KMS-11 (cell line): ENCODE measurements at regions not wholly inside any gene's neighbourhood (a gene's known extent, or its start where the extent isn't known, plus 50 kb on each side); places are given as distances from the start of the nearest gene placed in this dataset.

ENCODE experiments used
- H2AFZ ChIP-seq: fragments of 200-600 bp; sonication (generic); 2 replicates; pipeline ENCODE4 v1.6.1; 2016; ENCODE audit warnings: antibody characterized with exemption, mixed run types, low read depth
- H3K27ac ChIP-seq: fragments of 200-600 bp; sonication (generic); 2 replicates; pipeline ENCODE4 v1.6.1; 2016; ENCODE audit warnings: mild to moderate bottlenecking, mixed run types
- H3K27me3 ChIP-seq: fragments of 200-600 bp; sonication (generic); 2 replicates; pipeline ENCODE4 v1.6.1; 2017; ENCODE audit warnings: mild to moderate bottlenecking, low read depth, mixed run types, moderate library complexity; ENCODE audit not compliant: insufficient read depth
- H3K36me3 ChIP-seq: fragments of 200-600 bp; sonication (generic); 2 replicates; pipeline ENCODE4 v1.6.1; 2017; ENCODE audit warnings: mild to moderate bottlenecking, mixed run types; ENCODE audit not compliant: insufficient read depth
- H3K4me1 ChIP-seq: fragments of 200-600 bp; sonication (generic); 2 replicates; pipeline ENCODE4 v1.6.1; 2016; ENCODE audit warnings: mild to moderate bottlenecking, low read depth, mixed run types; ENCODE audit not compliant: poor library complexity, severe bottlenecking
- H3K4me2 ChIP-seq: fragments of 200-600 bp; sonication (generic); 2 replicates; pipeline ENCODE4 v1.7.0; 2016; ENCODE audit warnings: mild to moderate bottlenecking, mixed run types
- H3K4me3 ChIP-seq: fragments of 200-600 bp; sonication (generic); IDR thresholded peaks from 2 replicates; pipeline ENCODE4 v1.6.1; 2017; ENCODE audit warnings: low read depth, low read length, mixed read lengths; ENCODE audit not compliant: insufficient read depth
- H3K79me2 ChIP-seq: fragments of 200-600 bp; sonication (generic); 2 replicates; pipeline ENCODE4 v1.6.1; 2016; ENCODE audit warnings: low read depth, mixed run types; ENCODE audit not compliant: insufficient read depth
- H3K9ac ChIP-seq: fragments of 200-600 bp; sonication (generic); 2 replicates; pipeline ENCODE4 v1.6.1; 2016; ENCODE audit warnings: mild to moderate bottlenecking, mixed run types
- H4K20me1 ChIP-seq: fragments of 200-600 bp; sonication (generic); 2 replicates; pipeline ENCODE4 v1.6.1; 2016; ENCODE audit warnings: mild to moderate bottlenecking, mixed run types; ENCODE audit not compliant: insufficient read depth
- TF ChIP-seq, protein P1 (sequence below): fragments of 200-600 bp; sonication (generic); conservative IDR thresholded peaks from 2 replicates; pipeline ENCODE4 v1.6.1; 2017; ENCODE audit warnings: low read depth, mild to moderate bottlenecking, antibody characterized with exemption, low read length, moderate library complexity, mixed read lengths

DNA sequence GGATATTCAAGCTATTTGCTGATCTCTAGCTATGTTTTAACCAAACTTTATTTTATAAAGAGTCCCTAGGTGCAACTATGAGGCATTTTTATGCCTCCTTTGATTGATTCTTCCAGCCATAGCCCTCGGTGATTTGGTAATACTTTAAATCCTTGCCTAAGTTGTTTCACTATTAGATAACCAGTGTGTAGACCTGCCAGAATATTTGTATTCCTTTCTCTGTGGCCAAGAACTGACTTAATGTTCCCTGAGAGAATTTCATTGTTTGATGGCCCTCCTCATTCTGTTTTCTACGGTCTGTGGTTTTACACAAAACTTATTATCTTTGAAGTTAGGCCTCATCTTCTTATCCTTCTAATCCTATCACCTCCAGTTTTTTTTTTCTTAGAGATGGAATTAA is 109.7 kb upstream of the MDGA2 start:
- Histone ChIP-seq H3K4me3 (no peak overlapping the region), H3K9ac (no peak overlapping the region), H2AFZ (no peak overlapping the region), H3K4me1 (peaks cover 12% of the 10 kb centered on the region), H3K27me3 (no peaks in the 10 kb centered on the region), H3K79me2 (no peaks in the 10 kb centered on the region), H3K4me2 (no peak overlapping the region), H4K20me1 (no peaks in the 10 kb centered on the region), H3K36me3 (no peaks in the 10 kb centered on the region), H3K27ac (no peak overlapping the region)
- TF ChIP-seq, protein P1, sequence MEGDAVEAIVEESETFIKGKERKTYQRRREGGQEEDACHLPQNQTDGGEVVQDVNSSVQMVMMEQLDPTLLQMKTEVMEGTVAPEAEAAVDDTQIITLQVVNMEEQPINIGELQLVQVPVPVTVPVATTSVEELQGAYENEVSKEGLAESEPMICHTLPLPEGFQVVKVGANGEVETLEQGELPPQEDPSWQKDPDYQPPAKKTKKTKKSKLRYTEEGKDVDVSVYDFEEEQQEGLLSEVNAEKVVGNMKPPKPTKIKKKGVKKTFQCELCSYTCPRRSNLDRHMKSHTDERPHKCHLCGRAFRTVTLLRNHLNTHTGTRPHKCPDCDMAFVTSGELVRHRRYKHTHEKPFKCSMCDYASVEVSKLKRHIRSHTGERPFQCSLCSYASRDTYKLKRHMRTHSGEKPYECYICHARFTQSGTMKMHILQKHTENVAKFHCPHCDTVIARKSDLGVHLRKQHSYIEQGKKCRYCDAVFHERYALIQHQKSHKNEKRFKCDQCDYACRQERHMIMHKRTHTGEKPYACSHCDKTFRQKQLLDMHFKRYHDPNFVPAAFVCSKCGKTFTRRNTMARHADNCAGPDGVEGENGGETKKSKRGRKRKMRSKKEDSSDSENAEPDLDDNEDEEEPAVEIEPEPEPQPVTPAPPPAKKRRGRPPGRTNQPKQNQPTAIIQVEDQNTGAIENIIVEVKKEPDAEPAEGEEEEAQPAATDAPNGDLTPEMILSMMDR: no peak

DNA sequence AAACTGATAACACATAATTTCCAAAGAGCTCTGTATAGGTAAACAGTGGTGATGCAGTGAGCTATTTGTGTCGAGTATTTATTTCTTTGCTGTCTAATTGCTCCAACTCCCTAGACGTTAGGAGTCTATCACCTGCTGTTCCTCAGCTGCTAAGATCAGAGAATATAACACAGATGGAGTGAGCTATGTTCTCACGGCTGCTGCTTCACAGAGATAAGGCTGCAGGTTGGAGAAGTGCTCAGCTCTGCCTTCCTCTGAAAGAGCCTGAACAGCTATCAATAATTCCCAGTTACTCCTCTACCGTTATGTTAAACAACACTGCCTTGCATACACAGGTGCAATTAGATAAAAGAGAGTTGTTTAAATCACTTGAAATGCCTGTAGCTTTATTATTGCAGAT is 103.2 kb upstream of the MDGA2 start:
- Histone ChIP-seq H4K20me1 (no peaks in the 10 kb centered on the region), H3K4me1 (no peaks in the 10 kb centered on the region), H3K4me2 (no peak overlapping the region), H3K4me3 (no peak overlapping the region), H3K27ac (no peak overlapping the region), H3K79me2 (no peaks in the 10 kb centered on the region), H2AFZ (no peak overlapping the region), H3K36me3 (no peaks in the 10 kb centered on the region), H3K9ac (no peak overlapping the region), H3K27me3 (no peaks in the 10 kb centered on the region)
- TF ChIP-seq, protein P1: no peak

DNA sequence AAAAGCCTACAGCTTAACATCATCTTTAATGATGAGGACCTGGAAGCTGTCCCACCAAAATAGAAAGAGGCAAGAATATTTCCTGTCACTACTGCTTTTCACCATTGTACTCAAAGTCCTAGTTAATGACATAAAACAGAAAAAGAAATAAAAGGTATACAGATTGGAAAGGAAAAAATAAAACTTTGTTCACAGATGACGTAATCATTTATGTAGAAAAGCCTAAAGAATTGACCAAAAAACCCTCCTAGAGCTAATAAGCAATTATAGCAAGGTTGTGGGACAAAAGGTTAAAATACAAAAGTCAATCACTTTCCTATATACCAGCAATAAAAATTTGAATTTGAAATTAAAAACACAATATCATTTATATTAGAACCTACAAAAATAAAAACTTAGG is 97.2 kb upstream of the MDGA2 start:
- Histone ChIP-seq H4K20me1 (no peaks in the 10 kb centered on the region), H3K9ac (no peak overlapping the region)

DNA sequence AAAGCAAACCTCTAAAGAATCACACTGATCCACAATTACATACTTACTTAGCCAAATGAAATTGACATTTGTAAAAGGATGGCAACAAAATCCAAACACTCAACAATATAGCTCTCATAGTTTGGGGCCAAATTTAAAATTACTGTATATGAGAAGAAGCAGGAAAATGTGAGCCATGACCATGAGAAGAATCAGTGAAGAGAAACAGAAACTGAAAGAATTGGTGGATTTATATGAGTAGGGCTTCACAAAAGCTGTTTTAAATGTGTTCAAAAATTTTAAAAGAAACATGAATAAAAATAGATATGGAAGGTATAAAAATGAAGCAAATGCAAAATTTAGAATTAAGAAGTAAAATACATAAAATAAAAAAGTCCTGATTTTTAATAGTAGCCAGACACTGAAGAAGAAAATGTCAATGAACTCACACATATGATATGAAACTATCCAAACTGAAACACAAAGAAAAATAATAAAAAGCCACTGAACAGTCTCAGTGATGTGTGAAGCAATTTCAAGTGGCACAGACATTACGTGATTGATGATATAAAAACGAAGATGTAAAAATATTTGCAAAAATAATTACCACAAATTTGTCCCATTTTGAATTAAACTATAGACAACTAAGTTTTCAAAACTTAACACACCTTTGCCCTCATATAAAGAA is 87.9 kb upstream of the MDGA2 start:
- Histone ChIP-seq H3K9ac (no peak overlapping the region), H3K27me3 (no peaks in the 10 kb centered on the region), H2AFZ (peak overlapping the region; percentile 25), H3K4me2 (peak overlapping the region; percentile 53; the same call in 1 of the 2 replicates), H3K4me1 (peaks cover 10% of the 10 kb centered on the region), H3K36me3 (no peaks in the 10 kb centered on the region), H3K79me2 (no peaks in the 10 kb centered on the region), H3K27ac (peak overlapping the region; percentile 33; the same call in 1 of the 2 replicates), H3K4me3 (no peak overlapping the region), H4K20me1 (no peaks in the 10 kb centered on the region)
- TF ChIP-seq, protein P1: no peak

More for the DNA sequence above, 97.2 kb upstream of the MDGA2 start:
- Histone ChIP-seq H3K4me2 (no peak overlapping the region), H3K27me3 (no peaks in the 10 kb centered on the region), H3K27ac (no peak overlapping the region), H3K4me3 (no peak overlapping the region), H3K4me1 (no peaks in the 10 kb centered on the region), H3K79me2 (no peaks in the 10 kb centered on the region), H2AFZ (no peak overlapping the region), H3K36me3 (no peaks in the 10 kb centered on the region)
- TF ChIP-seq, protein P1: no peak
